GM13976 (cell line): ENCODE measurements at regions not wholly inside any gene's neighbourhood (a gene's known extent, or its start where the extent isn't known, plus 50 kb on each side); places are given as distances from the start of the nearest gene placed in this dataset.

ENCODE experiments used
- DNase-seq: peaks from one replicate; pipeline ENCODE4 v3.0.0; 2012; ENCODE audit warnings: low spot score
- in situ Hi-C: fragments of 300-500 bp; cut with MboI; formaldehyde crosslinking; loops from one replicate; pipeline ENCODE4 v1.12.0; 2022; ENCODE audit warnings: low sequenced_read_pairs, mixed read lengths, inconsistent platforms; ENCODE audit not compliant: unreplicated experiment
- TF ChIP-seq, protein P1 (sequence below): IDR thresholded peaks from 2 replicates; pipeline ENCODE4 v1.5.1; 2012; ENCODE audit warnings: borderline replicate concordance, mild to moderate bottlenecking; ENCODE audit not compliant: insufficient read depth; ENCODE audit errors: extremely low read depth, missing control alignments, control extremely low read depth

DNA sequence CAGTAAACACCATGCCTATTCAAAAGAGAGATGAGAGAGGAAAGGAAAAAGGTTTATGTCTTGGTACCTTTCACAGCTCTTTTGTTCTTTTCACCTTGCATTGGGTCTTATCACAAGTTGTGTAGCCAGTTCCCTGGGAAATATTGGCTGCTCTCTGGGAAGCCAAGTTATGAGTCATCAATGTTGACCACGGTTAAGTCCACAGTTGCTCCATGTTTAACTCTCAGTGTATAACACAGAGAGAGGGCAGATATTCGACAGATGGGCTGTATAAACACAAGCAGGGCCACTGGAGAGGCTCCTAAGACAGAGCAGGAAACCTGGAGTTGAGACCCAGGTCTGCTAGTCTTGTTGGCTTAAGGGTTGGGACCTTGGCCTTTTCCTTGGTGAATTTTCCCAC is 718.6 kb downstream of the QKI start:
- no peak for DNase-seq
- in situ Hi-C loops: no loop called here
- TF ChIP-seq, protein P1, sequence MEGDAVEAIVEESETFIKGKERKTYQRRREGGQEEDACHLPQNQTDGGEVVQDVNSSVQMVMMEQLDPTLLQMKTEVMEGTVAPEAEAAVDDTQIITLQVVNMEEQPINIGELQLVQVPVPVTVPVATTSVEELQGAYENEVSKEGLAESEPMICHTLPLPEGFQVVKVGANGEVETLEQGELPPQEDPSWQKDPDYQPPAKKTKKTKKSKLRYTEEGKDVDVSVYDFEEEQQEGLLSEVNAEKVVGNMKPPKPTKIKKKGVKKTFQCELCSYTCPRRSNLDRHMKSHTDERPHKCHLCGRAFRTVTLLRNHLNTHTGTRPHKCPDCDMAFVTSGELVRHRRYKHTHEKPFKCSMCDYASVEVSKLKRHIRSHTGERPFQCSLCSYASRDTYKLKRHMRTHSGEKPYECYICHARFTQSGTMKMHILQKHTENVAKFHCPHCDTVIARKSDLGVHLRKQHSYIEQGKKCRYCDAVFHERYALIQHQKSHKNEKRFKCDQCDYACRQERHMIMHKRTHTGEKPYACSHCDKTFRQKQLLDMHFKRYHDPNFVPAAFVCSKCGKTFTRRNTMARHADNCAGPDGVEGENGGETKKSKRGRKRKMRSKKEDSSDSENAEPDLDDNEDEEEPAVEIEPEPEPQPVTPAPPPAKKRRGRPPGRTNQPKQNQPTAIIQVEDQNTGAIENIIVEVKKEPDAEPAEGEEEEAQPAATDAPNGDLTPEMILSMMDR: no peak

DNA sequence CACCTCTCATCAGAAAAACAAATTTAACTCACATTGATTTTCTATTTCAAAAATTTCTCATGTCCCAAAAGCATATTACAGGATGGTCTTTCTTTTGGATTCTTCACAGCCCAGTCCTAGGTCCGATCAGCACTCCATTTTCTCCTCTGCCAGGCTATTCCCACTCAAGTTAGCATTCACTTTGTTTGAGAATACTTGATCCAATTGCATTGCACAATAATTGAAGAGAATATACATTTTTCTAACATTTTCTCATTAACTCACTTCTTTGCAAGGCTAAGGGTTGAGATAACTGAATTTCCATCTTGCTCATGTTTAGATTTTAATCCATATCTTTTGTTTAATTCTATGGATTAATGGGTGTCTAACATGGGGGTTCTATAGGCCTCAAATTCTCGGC is 716.1 kb downstream of the QKI start:
- DNase-seq: no peak
- in situ Hi-C loops: no loop called here
- TF ChIP-seq, protein P1: no peak

DNA sequence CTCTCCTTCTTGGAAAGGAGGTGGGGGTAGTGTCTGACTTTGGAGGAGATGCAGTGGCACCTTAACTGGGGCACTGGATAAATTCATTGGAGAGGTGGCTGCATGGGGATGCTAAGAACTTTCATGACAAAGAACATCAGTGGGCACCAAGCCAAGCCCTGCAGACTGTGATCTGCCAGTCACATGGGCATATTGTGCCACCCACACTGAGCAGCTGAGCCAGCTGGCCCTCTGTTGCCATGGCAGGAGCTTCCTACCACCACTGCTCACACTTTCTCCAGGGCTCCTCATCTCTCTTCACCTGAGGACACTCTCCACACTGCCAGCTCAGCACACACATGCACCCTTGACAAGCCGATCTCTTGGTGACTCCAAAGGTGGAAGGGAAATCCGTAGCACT is 715.6 kb downstream of the QKI start:
- DNase-seq: no peak
- TF ChIP-seq, protein P1: no peak
- in situ Hi-C loops: no loop called here

DNA sequence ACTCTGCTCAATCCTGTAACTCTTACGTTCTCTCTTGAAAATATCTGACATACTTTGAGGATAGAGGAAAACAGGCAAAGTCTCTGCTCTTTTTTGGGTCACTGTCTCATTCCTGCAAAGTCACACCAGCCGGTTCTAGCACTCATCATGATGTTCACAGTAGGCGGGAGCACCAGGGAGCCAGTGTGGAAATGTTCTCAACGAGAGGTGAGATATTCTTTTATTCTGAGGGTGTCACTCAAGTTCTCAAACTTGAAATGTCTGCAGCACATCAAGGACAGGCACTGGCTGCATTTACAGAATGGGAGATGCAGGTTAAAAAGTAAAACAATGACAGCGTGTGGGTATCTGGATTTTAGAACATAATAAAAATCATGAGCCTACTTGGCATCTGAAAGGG is 714.7 kb downstream of the QKI start:
- in situ Hi-C loops: no loop called here
- TF ChIP-seq, protein P1: no peak
- no peak for DNase-seq

DNA sequence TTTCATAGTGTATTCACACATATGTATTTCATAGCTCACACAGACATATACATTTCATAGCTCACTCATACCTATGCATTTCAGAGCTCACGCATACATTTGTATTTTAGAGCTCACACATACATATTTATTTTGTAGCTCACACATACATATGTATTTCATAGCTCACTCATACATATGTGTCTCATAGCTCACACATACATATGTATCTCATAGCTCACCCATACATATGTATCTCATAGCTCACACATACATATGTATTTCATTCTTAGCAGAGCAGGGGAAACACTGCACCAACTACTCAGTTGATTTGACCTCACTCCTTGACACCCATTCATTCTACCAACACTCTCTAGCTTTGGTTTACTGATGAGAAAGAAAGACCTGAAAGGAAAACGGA is 713.6 kb downstream of the QKI start:
- no peak for DNase-seq
- in situ Hi-C loops: no loop called here
- TF ChIP-seq, protein P1: no peak

DNA sequence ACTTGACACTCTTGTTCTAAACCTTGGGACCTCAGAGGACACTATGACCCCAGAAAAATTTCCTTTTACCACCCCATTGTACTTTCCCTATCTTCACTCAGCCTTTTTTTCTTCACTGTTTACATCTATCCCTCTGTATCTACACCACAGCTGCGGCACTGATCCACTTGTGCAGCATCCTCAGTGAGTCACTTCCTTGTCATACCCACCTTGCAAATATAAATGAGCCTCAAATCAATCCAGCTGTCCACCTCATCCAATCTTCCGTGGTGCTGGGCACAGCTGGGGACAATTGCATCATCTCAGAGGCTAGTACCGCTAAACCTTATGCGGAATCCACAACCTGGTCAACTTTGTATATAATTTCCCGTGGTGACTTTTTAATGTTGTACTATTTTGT is 710.5 kb downstream of the QKI start:
- in situ Hi-C loops: loop anchor here (25.0 kb wide), 1 partner anchor 713 kb away; the partner anchor contains the start of gene QKI
- DNase-seq: no peak
- TF ChIP-seq, protein P1: no peak

DNA sequence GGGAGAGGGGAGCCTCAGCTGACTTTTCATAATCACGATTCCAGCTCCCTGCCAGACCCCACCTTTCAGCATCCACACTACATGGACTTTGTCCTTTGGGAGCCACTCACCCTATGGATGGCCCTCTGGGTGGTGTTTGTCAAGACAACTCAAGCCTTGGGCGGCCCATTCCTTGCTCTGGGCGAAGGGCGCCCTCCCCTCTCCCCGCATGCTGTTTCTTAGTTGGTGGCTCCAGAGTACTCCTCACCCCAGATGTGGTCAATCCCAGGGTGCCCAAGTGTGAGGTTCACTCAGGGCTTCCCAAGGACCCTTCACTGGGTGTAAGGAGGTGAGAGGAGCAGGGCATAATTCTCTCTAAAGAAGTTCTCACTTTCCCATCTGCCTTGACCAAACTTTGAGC is 710.0 kb downstream of the QKI start:
- TF ChIP-seq, protein P1: no peak
- in situ Hi-C loops: loop anchor here (25.0 kb wide), 1 partner anchor 712 kb away; the partner anchor contains the start of gene QKI
- no peak for DNase-seq
